ENCODE measurements at regions not wholly inside any gene's neighbourhood (a gene's known extent, or its start where the extent isn't known, plus 50 kb on each side); places are given as distances from the start of the nearest gene placed in this dataset.

- Histone ChIP-seq H2AFZ (ENCODE audit: control insufficient read depth, low read depth, low read length) (no peak overlapping the region), H3K4me3 (no peak overlapping the region), H3K36me3 (ENCODE audit: control insufficient read depth in 2 of 2, insufficient read depth in 2 of 2, low read length in 1 of 2) (no peaks in the 10 kb centered on the region), H3K9ac (ENCODE audit: control insufficient read depth, insufficient read depth, low read length) (no peak overlapping the region), H3K4me2 (ENCODE audit: control insufficient read depth, insufficient read depth) (no peak overlapping the region), H3K4me1 (ENCODE audit: control insufficient read depth, insufficient read depth, low read length) (no peaks in the 10 kb centered on the region), H3K27ac (ENCODE audit: control insufficient read depth, insufficient read depth) (no peak overlapping the region), H4K20me1 (ENCODE audit: control insufficient read depth, insufficient read depth) (no peaks in the 10 kb centered on the region), H3K79me2 (ENCODE audit: control insufficient read depth, insufficient read depth, low read length) (no peaks in the 10 kb centered on the region), H3K9me3 (replicated peaks; ENCODE audit: control insufficient read depth, insufficient read depth, low read length) (no peaks in the 10 kb centered on the region), H3K27me3 (replicated peaks in 1 of 2; ENCODE audit: control insufficient read depth in 2 of 2, insufficient read depth in 2 of 2, low read length in 1 of 2) (no peaks in the 10 kb centered on the region)
- in situ Hi-C loops (cut with MboI), result no loop called here
- ChIA-PET POLR2A (no interaction called here), RAD21 (ENCODE audit: unreplicated experiment) (no interaction called here), SMC1A (ENCODE audit: uncharacterized antibody, unreplicated experiment) (interaction anchor here (1.6 kb wide), 1 partner anchor 136 kb away, joined by 3 read pairs; no protein-coding TSS in a partner anchor), CTCF (no interaction called here)
- WGBS (ENCODE audit: insufficient coverage, insufficient replicate concordance, low lambda C conversion rate, missing lambda C conversion rate), result 17% methylated on average over 4 of the region's 4 CpGs
- no TSS peak for BruUV-seq (replicated peaks)
- DNase-seq (ENCODE audit: low read depth, low spot score) (no peak), ATAC-seq (no peak), FAIRE-seq (no peak)
- TF ChIP-seq GATAD2B (conservative IDR thresholded peaks at IDR 0.05; ENCODE audit: low read depth), result no peak
- TF ChIP-seq NR2F1 (conservative IDR thresholded peaks at IDR 0.05), result no peak
- no peak for TF ChIP-seq KLF5 (IDR thresholded peaks at IDR 0.05; ENCODE audit: partially characterized antibody)
- no peak for TF ChIP-seq CREM (IDR thresholded peaks at IDR 0.05; ENCODE audit: low read depth)
- TF ChIP-seq SMC3 (IDR thresholded peaks at IDR 0.05; ENCODE audit: borderline replicate concordance, low read length), result no peak
- no peak for TF ChIP-seq WRNIP1 (IDR thresholded peaks at IDR 0.05; ENCODE audit: borderline replicate concordance, low read depth, low read length)
- TF ChIP-seq USF1 (IDR thresholded peaks at IDR 0.05; ENCODE audit: borderline replicate concordance, extremely low read length, insufficient read depth, low read depth, low read length), result no peak
- TF ChIP-seq CBFB (IDR thresholded peaks at IDR 0.05; ENCODE audit: low read depth), result no peak
- TF ChIP-seq EP300 (IDR thresholded peaks at IDR 0.05; ENCODE audit: borderline replicate concordance in 1 of 2, control insufficient read depth in 1 of 2, low read depth in 2 of 2, low read length in 2 of 2), result no peak
- intact Hi-C loops (cut with micrococcal nuclease; ENCODE audit: unreplicated experiment), result no loop called here
Observed at GRCh38 chr20:6381887-6382286, 259.1 kb upstream of the FERMT1 start.

GRCh38 chr20:6362245-6362644, 239.4 kb upstream of the FERMT1 start:
- Histone ChIP-seq H3K9me3 (replicated peaks; ENCODE audit: control insufficient read depth, insufficient read depth, low read length) (no peaks in the 10 kb centered on the region), H3K36me3 (ENCODE audit: control insufficient read depth in 2 of 2, insufficient read depth in 2 of 2, low read length in 1 of 2) (no peaks in the 10 kb centered on the region), H3K4me1 (ENCODE audit: control insufficient read depth, insufficient read depth, low read length) (no peaks in the 10 kb centered on the region), H4K20me1 (ENCODE audit: control insufficient read depth, insufficient read depth) (no peaks in the 10 kb centered on the region), H3K79me2 (ENCODE audit: control insufficient read depth, insufficient read depth, low read length) (no peaks in the 10 kb centered on the region), H2AFZ (ENCODE audit: control insufficient read depth, low read depth, low read length) (no peak overlapping the region), H3K4me2 (ENCODE audit: control insufficient read depth, insufficient read depth) (no peak overlapping the region), H3K27ac (ENCODE audit: control insufficient read depth, insufficient read depth) (no peak overlapping the region), H3K4me3 (no peak overlapping the region), H3K9ac (ENCODE audit: control insufficient read depth, insufficient read depth, low read length) (no peak overlapping the region), H3K27me3 (replicated peaks in 1 of 2; ENCODE audit: control insufficient read depth in 2 of 2, insufficient read depth in 2 of 2, low read length in 1 of 2) (no peaks in the 10 kb centered on the region)
- in situ Hi-C loops (cut with MboI), result no loop called here
- ATAC-seq (no peak), FAIRE-seq (no peak), DNase-seq (ENCODE audit: low read depth, low spot score) (no peak)
- BruUV-seq (replicated peaks), result no TSS peak
- RAD21 ChIA-PET (ENCODE audit: unreplicated experiment), result no interaction called here
- SMC1A ChIA-PET (ENCODE audit: uncharacterized antibody, unreplicated experiment), result no interaction called here
- CTCF ChIA-PET, result no interaction called here
- POLR2A ChIA-PET, result no interaction called here
- intact Hi-C loops (cut with micrococcal nuclease; ENCODE audit: unreplicated experiment), result no loop called here
- TF ChIP-seq NBN (IDR thresholded peaks at IDR 0.05), result no peak
- no peak for TF ChIP-seq DPF2 (IDR thresholded peaks at IDR 0.05)
- TF ChIP-seq TCF12 (IDR thresholded peaks at IDR 0.05; ENCODE audit: low read depth, low read length), result no peak
- no peak for TF ChIP-seq EED (IDR thresholded peaks at IDR 0.05; ENCODE audit: low read depth)
- TF ChIP-seq SKIL (IDR thresholded peaks at IDR 0.05; ENCODE audit: low read depth, poor library complexity, severe bottlenecking), result no peak
- TF ChIP-seq CREM (IDR thresholded peaks at IDR 0.05; ENCODE audit: low read depth), result no peak
- no peak for TF ChIP-seq NFYB (IDR thresholded peaks at IDR 0.05; ENCODE audit: insufficient read depth, low read depth, low read length)

Data from GM12878 (cell line).